Endothelial cell of umbilical vein (primary cell): ENCODE measurements at regions not wholly inside any gene's neighbourhood (a gene's known extent, or its start where the extent isn't known, plus 50 kb on each side); places are given as distances from the start of the nearest gene placed in this dataset.

ENCODE experiments used
- BruUV-seq: library from RNA; stranded (reverse); fragments of 400-500 nt; replicated peaks from 2 replicates; lab custom pipeline; 2021; lab: Mats Ljungman, UMichigan
- CTCF ChIA-PET: fragments of 300-600, 350-600 bp; sonication (Branson Sonifier 250); formaldehyde crosslinking; loops from one replicate; lab custom pipeline; 2021; ENCODE audit warnings: antibody characterized with exemption, inconsistent platforms; lab: Charles Lee
- POLR2A ChIA-PET: fragments of 300-600, 350-600 bp; sonication (Branson Sonifier 250); formaldehyde crosslinking; loops from one replicate; lab custom pipeline; 2021; ENCODE audit warnings: antibody characterized with exemption, inconsistent platforms; lab: Charles Lee
- DNase-seq: peaks from one replicate; pipeline ENCODE4 v3.0.0-alpha.2; 2011; ENCODE audit warnings: low read depth, low spot score
- FAIRE-seq: peaks from 2 replicates; lab custom pipeline; 2011; peaks lifted over from hg19 to GRCh38; lab: Jason Lieb, UNC
- H2AFZ ChIP-seq: 2 replicates; pipeline ENCODE4 v1.6.0; 2012; ENCODE audit warnings: low read depth, low read length, control low read depth, inconsistent platforms
- H3K27ac ChIP-seq: 2 replicates; pipeline ENCODE4 v1.5.1; 2011; ENCODE audit warnings: low read depth, mild to moderate bottlenecking, control low read depth, low read length, moderate library complexity; ENCODE audit not compliant: insufficient read depth
- H3K27me3 ChIP-seq, 2 experiments: 2 replicates each; pipeline versions ENCODE4 v1.6.0 to v1.6.1; 2011; ENCODE audit warnings: low read length in 2 of 2, mixed read lengths in 1 of 2; ENCODE audit not compliant: control insufficient read depth in 2 of 2, insufficient read depth in 2 of 2
- H3K36me3 ChIP-seq, 2 experiments: 2 replicates in 1 of 2; 3 replicates in 1 of 2; pipeline ENCODE4 v1.5.1; 2011; ENCODE audit warnings: low read length in 2 of 2, mild to moderate bottlenecking in 1 of 2, moderate library complexity in 1 of 2; ENCODE audit not compliant: control insufficient read depth in 2 of 2, insufficient read depth in 2 of 2; ENCODE audit errors: extremely low read depth in 1 of 2
- H3K4me1 ChIP-seq: 3 replicates; pipeline ENCODE4 v1.5.1; 2011; ENCODE audit warnings: mild to moderate bottlenecking, low read length; ENCODE audit not compliant: control insufficient read depth, insufficient read depth; ENCODE audit errors: extremely low read depth
- H3K4me2 ChIP-seq: 2 replicates; pipeline ENCODE4 v1.6.1; 2011; ENCODE audit warnings: low read length, control low read depth, mixed read lengths; ENCODE audit not compliant: insufficient read depth
- H3K4me3 ChIP-seq, 3 experiments: fragments of 200-600 bp in 1 of 3; sonication (generic), shearing (Covaris generic) in 1 of 3; replicated peaks in 1 of 3; 2 replicates each; pipeline ENCODE4 v1.5.1; 2011 to 2016; ENCODE audit warnings: control low read depth in 3 of 3, low read length in 3 of 3, mild to moderate bottlenecking in 2 of 3, inconsistent platforms in 1 of 3, low read depth in 1 of 3, moderate library complexity in 1 of 3; ENCODE audit not compliant: insufficient read depth in 1 of 3
- H3K79me2 ChIP-seq: 2 replicates; pipeline ENCODE4 v1.6.0; 2012; ENCODE audit warnings: low read length, inconsistent platforms; ENCODE audit not compliant: control insufficient read depth, insufficient read depth
- H3K9ac ChIP-seq: replicated peaks from 2 replicates; pipeline ENCODE3; 2011; ENCODE audit warnings: low read length, control low read depth; ENCODE audit not compliant: insufficient read depth; ENCODE audit errors: extremely low read depth
- H3K9me1 ChIP-seq: replicated peaks from 3 replicates; pipeline ENCODE4 v1.6.0; 2011; ENCODE audit warnings: mild to moderate bottlenecking, low read length; ENCODE audit not compliant: control insufficient read depth, insufficient read depth; ENCODE audit errors: extremely low read depth
- H3K9me3 ChIP-seq: replicated peaks from 2 replicates; pipeline ENCODE4 v1.5.1; 2012; ENCODE audit warnings: low read length, inconsistent platforms; ENCODE audit not compliant: control insufficient read depth, insufficient read depth
- H4K20me1 ChIP-seq: replicated peaks from 2 replicates; pipeline ENCODE3; 2011; ENCODE audit warnings: mild to moderate bottlenecking, low read length; ENCODE audit not compliant: control insufficient read depth, insufficient read depth; ENCODE audit errors: extremely low read depth
- CTCF ChIP-seq, 2 donors: IDR thresholded peaks; 1 replicate in 1 of 2; 2 replicates in 1 of 2; pipeline ENCODE4 v1.5.1; 2011; ENCODE audit warnings: low read length in 2 of 2, mild to moderate bottlenecking in 2 of 2, moderate library complexity in 2 of 2, control low read depth in 1 of 2, inconsistent platforms in 1 of 2, low read depth in 1 of 2; ENCODE audit not compliant: insufficient read depth in 1 of 2; ENCODE audit errors: extremely low read depth in 1 of 2
- EZH2 ChIP-seq: IDR thresholded peaks from 2 replicates; pipeline ENCODE4 v1.6.1; 2012; ENCODE audit warnings: borderline replicate concordance, low read depth, mild to moderate bottlenecking, moderate library complexity, low read length, inconsistent platforms; ENCODE audit not compliant: severe bottlenecking
- FOS ChIP-seq: IDR thresholded peaks from 2 replicates; pipeline ENCODE4 v1.6.1; 2011; ENCODE audit warnings: mild to moderate bottlenecking, low read length, moderate library complexity, borderline replicate concordance; ENCODE audit not compliant: insufficient read depth
- GATA2 ChIP-seq: IDR thresholded peaks from 2 replicates; pipeline ENCODE4 v1.7.0; 2011; ENCODE audit warnings: low read depth, mild to moderate bottlenecking, moderate library complexity, mixed read lengths, low read length; ENCODE audit not compliant: insufficient read length, insufficient read depth
- JUN ChIP-seq: IDR thresholded peaks from 2 replicates; pipeline ENCODE4 v1.6.1; 2011; ENCODE audit warnings: borderline replicate concordance, low read depth; ENCODE audit not compliant: insufficient read length, insufficient read depth
- POLR2A ChIP-seq: IDR thresholded peaks from 2 replicates; pipeline ENCODE4 v1.6.1; 2012; ENCODE audit warnings: low read depth, mild to moderate bottlenecking, control low read depth, low read length
- POLR2AphosphoS5 ChIP-seq: IDR thresholded peaks from 2 replicates; pipeline ENCODE4 v1.6.1; 2012; ENCODE audit warnings: low read depth, mild to moderate bottlenecking, control low read depth, low read length, moderate library complexity; ENCODE audit not compliant: insufficient read depth
- dilution Hi-C: fragments of 300-500 bp; cut with MboI; formaldehyde crosslinking; loops from one replicate; pipeline ENCODE4 v1.15.0; 2019; ENCODE audit warnings: low sequenced_read_pairs; ENCODE audit not compliant: extremely low pct_ligation_motif_present
- intact Hi-C: fragments of 100-400 bp; cut with micrococcal nuclease; formaldehyde crosslinking; loops from one replicate; pipeline ENCODE4 v1.10.0; 2022
- TF ChIP-seq, protein P1 (sequence below): IDR thresholded peaks from 2 replicates; pipeline ENCODE4 v1.6.1; 2011; ENCODE audit not compliant: insufficient read depth, insufficient read length

- ChIA-PET POLR2A (no interaction called here), CTCF (interaction anchor here (1.4 kb wide), 1 partner anchor 13 kb away, joined by 3 read pairs; no protein-coding TSS in a partner anchor)
- Histone ChIP-seq H3K79me2 (no peaks in the 10 kb centered on the region), H2AFZ (peak overlapping the region; percentile 80), H4K20me1 (no peaks in the 10 kb centered on the region), H3K9me1 (no peaks in the 10 kb centered on the region), H3K4me2 (no peak overlapping the region), H3K4me3 (no peak overlapping the region), H3K4me1 (no peaks in the 10 kb centered on the region), H3K36me3 (no peaks in the 10 kb centered on the region), H3K9me3 (no peaks in the 10 kb centered on the region), H3K27ac (no peak overlapping the region), H3K9ac (no peak overlapping the region), H3K27me3 (peaks cover 8 to 12% of the 10 kb centered on the region in 2 experiments)
- intact Hi-C loops: no loop called here
- dilution Hi-C loops: no loop called here
- TF ChIP-seq POLR2A (no peak), EZH2 (no peak), JUN (no peak), FOS (no peak), CTCF (IDR thresholded peaks at IDR 0.05; ENCODE audit: extremely low read depth in 1 of 2, insufficient read depth in 1 of 2, low read depth in 1 of 2, low read length in 2 of 2) (peak; percentile 16 to 18), GATA2 (no peak), POLR2AphosphoS5 (no peak)
- TF ChIP-seq, protein P1, sequence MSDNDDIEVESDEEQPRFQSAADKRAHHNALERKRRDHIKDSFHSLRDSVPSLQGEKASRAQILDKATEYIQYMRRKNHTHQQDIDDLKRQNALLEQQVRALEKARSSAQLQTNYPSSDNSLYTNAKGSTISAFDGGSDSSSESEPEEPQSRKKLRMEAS: no peak
- BruUV-seq: no TSS peak
- no peak for DNase-seq
- no peak for FAIRE-seq
Measured at GRCh38 chr5:42894057-42894456, 82.4 kb upstream of the SELENOP start.
